ENCODE measurements at regions not wholly inside any gene's neighbourhood (a gene's known extent, or its start where the extent isn't known, plus 50 kb on each side); places are given as distances from the start of the nearest gene placed in this dataset.
A peak's percentile ranks its signal among the peaks of the same experiment; 100 is the strongest.

DNA sequence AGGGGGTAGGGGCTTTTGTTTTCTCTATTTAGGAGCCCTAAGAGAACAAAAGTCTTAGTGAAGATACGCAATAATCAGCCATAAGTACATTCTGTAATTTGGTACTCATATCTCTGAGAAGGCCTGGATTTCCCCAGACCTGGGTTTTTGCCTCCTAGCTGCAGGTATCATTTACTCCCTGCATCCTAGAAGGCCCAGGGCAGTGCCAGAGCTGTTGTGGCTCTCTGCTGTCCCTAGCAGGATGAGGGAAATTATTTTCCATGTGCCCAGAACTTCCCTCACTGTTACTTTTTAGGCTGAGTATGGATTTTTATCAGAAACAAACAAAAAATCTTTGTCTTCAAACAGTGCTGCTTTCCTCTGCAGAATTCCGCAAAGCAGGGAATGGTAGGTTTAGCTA, 192.5 kb upstream of the SYT1 start:
- no peaks in the 10 kb centered on the region for H3K36me3 ChIP-seq (replicated peaks; ENCODE audit: control insufficient read depth, insufficient read depth, low read length)
- no peak overlapping the region for H3K4me3 ChIP-seq (ENCODE audit: insufficient read depth, low read depth, low read length)
- DNase-seq, result no peak
- H3K27me3 ChIP-seq (ENCODE audit: control insufficient read depth, insufficient read depth, low read length), result no peaks in the 10 kb centered on the region

DNA sequence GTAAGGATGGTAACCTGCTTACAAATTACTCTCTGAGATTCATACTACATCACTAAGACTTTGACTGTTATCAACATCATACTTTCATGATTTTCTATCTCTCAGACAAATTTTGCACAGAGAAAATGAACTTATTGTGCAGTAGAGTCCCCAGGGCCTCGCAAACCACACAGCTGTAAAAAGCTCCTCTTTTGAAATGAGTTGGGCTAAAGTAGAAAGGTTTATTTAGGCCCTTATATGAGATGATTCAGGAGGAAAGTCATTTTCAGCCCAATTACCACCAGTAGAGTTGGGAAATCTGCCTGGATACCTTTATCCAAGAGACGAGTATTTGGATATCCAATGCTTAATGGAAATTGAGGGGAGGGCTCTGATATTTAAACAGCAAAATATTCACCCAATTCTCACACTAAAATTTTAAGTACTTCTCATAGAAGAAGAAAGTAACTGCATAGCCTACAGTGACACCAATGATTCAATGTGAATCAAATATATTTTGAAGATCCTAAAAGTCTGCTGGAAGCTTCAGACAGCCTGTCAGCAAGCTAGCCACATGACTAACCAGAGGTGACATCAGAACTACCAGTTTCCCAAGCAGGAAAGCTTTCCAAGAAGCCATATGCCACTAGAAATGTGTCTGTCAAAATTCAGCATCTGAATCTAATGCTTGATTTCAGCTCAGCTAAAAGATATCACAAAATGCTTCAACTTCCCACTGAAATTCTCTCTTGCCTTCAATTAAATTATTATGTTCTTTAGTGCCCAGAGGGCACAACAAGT, 190.1 kb upstream of the SYT1 start:
- no peak for DNase-seq
- no peaks in the 10 kb centered on the region for H3K36me3 ChIP-seq (replicated peaks; ENCODE audit: control insufficient read depth, insufficient read depth, low read length)
- no peak overlapping the region for H3K4me3 ChIP-seq (ENCODE audit: insufficient read depth, low read depth, low read length)
- H3K27me3 ChIP-seq (ENCODE audit: control insufficient read depth, insufficient read depth, low read length), result no peaks in the 10 kb centered on the region

DNA sequence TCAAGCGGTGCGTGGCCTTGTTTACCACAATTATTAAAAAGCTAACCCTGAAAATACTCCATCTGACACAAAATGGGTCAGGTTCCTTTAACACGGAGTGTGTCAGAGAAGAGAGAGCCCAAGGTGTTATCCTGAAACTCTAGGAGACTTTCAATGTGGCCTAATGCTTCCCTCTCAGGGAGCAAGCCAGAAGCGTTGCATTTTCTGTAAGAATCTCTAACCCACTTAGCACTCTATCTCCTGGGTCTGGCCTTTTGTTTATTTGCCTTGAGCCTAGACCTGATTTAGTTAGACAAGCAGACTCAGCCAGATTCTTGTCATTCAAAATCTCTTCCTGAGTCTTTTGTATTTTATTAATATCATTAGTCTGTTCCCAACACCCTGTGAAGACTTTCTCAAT, 184.0 kb upstream of the SYT1 start:
- no peaks in the 10 kb centered on the region for H3K36me3 ChIP-seq (replicated peaks; ENCODE audit: control insufficient read depth, insufficient read depth, low read length)
- H3K27me3 ChIP-seq (ENCODE audit: control insufficient read depth, insufficient read depth, low read length), result no peaks in the 10 kb centered on the region
- DNase-seq, result no peak
- H3K4me3 ChIP-seq (ENCODE audit: insufficient read depth, low read depth, low read length), result no peak overlapping the region

DNA sequence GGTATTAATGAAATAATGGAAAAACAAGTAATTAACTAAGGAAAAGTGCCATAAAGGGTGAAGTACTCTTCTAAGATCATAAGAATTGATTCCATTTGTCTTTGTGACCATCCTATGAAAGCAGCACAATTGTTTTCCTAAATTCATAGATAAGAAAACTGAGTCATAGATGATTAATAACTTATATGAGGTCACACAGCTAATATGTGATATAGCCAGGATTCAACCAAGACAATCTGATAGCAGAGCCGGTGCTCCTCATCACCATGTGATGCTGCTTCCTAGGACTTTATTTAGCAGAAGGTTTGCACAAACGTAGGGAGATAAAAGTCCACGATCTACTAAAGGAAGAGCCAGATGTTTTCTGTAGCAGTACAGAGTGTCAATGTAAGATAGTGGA, 181.5 kb upstream of the SYT1 start:
- H3K27me3 ChIP-seq (ENCODE audit: control insufficient read depth, insufficient read depth, low read length), result no peaks in the 10 kb centered on the region
- no peaks in the 10 kb centered on the region for H3K36me3 ChIP-seq (replicated peaks; ENCODE audit: control insufficient read depth, insufficient read depth, low read length)
- no peak overlapping the region for H3K4me3 ChIP-seq (ENCODE audit: insufficient read depth, low read depth, low read length)
- no peak for DNase-seq

DNA sequence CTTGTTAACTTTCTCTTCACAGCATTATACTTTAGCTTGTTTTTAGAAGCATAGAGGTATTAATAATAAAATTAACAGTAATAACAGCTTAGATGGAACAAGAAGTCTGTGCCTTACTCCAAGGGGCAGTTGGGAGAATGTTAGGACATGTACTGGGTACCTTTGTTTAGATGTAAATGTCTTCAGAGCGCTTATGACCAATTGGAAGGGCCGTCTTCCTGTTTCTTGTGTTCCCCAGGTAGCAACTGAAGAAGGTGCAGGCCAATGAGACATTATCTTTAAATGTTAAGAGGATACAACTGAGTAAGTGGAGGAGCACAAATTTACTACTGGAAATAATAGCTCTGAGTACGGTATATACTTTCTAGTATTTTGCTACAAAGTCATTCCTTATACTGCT, 180.9 kb upstream of the SYT1 start:
- DNase-seq, result no peak
- H3K4me3 ChIP-seq (ENCODE audit: insufficient read depth, low read depth, low read length), result no peak overlapping the region
- no peaks in the 10 kb centered on the region for H3K36me3 ChIP-seq (replicated peaks; ENCODE audit: control insufficient read depth, insufficient read depth, low read length)
- no peaks in the 10 kb centered on the region for H3K27me3 ChIP-seq (ENCODE audit: control insufficient read depth, insufficient read depth, low read length)

DNA sequence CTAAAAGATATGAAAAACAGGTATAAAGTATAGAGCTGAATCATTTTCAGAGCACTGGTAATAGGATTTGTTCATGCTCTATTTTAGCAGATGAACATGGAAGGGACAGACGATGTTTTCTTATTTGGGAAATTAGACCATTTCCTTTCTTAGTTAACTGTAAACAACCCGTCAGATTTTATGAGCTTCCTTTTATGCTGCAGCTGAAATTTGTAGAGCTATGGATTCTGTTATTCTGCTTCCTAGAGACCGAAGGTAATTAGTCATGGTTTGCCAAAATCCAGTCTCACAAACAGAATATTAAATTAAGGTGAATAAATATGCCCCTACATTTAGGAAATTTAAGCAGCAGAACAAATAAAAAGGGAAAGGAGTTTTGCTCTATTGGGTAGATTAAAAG, 180.2 kb upstream of the SYT1 start:
- H3K36me3 ChIP-seq (replicated peaks; ENCODE audit: control insufficient read depth, insufficient read depth, low read length), result no peaks in the 10 kb centered on the region
- no peak overlapping the region for H3K4me3 ChIP-seq (ENCODE audit: insufficient read depth, low read depth, low read length)

DNA sequence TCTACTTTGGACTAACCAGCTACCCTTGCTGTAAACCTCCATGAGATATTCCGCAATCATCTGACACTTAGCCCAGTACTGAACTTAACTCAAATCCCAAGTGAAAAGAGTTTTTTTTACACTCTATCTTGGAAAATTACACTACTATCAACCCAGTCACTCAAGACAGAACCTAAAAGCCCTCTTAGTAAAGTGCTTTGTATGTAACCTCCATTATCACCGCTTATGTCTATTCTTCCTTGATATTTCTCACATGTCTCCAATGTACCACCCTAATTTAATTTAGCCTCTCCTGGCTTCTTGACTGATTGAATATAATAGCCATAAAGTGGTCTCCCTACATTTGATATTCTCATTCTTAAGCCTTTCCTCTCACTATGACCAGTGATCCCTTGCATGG, 168.8 kb upstream of the SYT1 start:
- no peaks in the 10 kb centered on the region for H3K27me3 ChIP-seq (ENCODE audit: control insufficient read depth, insufficient read depth, low read length)
- no peaks in the 10 kb centered on the region for H3K36me3 ChIP-seq (replicated peaks; ENCODE audit: control insufficient read depth, insufficient read depth, low read length)
- no peak for DNase-seq
- H3K4me3 ChIP-seq (ENCODE audit: insufficient read depth, low read depth, low read length), result no peak overlapping the region

More for the DNA sequence above, 180.2 kb upstream of the SYT1 start:
- DNase-seq, result no peak
- H3K27me3 ChIP-seq (ENCODE audit: control insufficient read depth, insufficient read depth, low read length), result no peaks in the 10 kb centered on the region

DNA sequence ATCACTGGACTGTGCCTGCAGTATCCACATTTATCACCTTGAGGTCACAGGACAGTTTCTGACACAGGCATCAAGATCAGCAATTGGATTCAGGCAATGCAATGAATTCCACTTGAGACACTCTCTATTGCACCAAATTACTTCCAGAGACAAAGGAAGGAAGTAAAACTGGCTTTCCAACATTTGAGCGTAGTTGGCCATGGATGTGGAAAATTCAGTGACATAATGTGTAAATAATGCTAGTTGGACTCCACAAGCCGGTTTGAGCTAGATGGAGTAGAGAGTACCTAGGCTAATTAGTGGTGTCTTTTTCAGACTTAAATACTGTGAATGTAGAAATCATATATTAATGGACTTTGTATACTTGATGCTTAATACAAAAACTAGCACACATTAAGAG, 168.3 kb upstream of the SYT1 start:
- no peaks in the 10 kb centered on the region for H3K27me3 ChIP-seq (ENCODE audit: control insufficient read depth, insufficient read depth, low read length)

DNA sequence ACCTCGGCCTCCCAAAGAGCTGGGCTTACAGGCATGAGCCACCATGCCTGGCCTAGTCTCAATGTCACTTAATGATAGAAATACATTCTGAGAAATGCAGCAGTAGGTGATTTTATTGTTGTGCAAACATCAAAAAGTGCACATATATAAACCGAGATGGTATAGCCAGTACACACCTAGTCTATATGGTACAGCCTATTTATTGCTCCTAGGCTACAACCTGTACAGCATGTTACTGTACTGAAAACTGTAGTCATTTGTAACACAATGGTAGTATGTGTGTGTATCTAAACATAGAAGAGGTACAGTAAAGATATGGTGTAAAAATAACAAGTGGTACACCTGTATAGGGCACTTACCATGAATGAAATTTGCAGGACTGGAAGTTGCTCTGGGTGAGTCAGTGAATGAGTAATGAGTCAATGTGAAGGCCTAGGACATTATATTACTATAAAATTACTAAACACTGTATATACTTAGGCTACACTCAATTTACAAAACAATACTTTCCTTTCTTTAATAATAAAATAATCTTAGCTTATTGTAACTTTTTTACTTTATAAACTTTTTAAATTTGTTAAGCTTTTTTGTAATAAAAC, 166.7 kb upstream of the SYT1 start:
- no peaks in the 10 kb centered on the region for H3K27me3 ChIP-seq (ENCODE audit: control insufficient read depth, insufficient read depth, low read length)
- no peaks in the 10 kb centered on the region for H3K36me3 ChIP-seq (replicated peaks; ENCODE audit: control insufficient read depth, insufficient read depth, low read length)
- no peak for DNase-seq
- no peak overlapping the region for H3K4me3 ChIP-seq (ENCODE audit: insufficient read depth, low read depth, low read length)

More for the DNA sequence above, 168.3 kb upstream of the SYT1 start:
- Histone ChIP-seq H3K4me3 (ENCODE audit: insufficient read depth, low read depth, low read length) (no peak overlapping the region), H3K36me3 (replicated peaks; ENCODE audit: control insufficient read depth, insufficient read depth, low read length) (no peaks in the 10 kb centered on the region)
- DNase-seq, result no peak

DNA sequence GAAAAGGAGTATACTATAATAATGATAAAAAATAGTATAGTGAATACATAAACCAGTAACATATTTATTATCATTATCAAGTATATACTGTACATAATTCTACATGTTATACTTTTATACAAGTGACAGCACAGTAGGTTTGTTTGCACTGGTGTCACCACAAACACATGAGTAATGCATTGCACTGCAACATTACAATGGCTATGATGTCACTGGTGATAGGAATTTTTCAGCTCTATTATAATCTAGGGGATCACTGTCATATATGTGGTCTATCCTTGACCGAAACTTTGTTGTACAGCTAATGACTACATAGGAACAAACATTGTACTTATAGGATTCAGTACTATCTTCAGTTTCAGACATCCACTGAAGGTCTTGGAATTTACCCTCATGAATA, 165.8 kb upstream of the SYT1 start:
- no peak overlapping the region for H3K4me3 ChIP-seq (ENCODE audit: insufficient read depth, low read depth, low read length)
- no peaks in the 10 kb centered on the region for H3K27me3 ChIP-seq (ENCODE audit: control insufficient read depth, insufficient read depth, low read length)
- DNase-seq, result no peak
- no peaks in the 10 kb centered on the region for H3K36me3 ChIP-seq (replicated peaks; ENCODE audit: control insufficient read depth, insufficient read depth, low read length)

DNA sequence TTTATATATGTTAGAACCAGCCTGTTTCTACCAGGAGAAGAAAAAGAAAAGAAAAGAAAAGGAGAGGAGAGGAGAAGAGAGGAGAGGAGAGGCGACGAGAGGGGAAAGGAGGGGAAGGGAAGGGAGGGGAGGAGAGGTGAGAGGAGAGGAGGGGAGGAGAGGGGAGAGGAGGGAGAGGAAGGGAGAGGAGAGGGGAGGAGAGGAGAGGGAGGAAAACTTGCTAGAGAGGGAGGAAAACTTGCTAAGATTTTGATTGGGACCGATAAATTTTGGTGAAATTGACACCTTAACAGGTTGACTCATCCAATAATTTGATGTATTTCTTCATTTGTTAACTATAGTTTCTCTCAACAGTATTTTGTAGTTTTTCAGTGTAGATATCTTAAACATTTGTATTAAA, 164.0 kb upstream of the SYT1 start:
- no peak for DNase-seq
- Histone ChIP-seq H3K36me3 (replicated peaks; ENCODE audit: control insufficient read depth, insufficient read depth, low read length) (no peaks in the 10 kb centered on the region), H3K4me3 (ENCODE audit: insufficient read depth, low read depth, low read length) (no peak overlapping the region), H3K27me3 (ENCODE audit: control insufficient read depth, insufficient read depth, low read length) (no peaks in the 10 kb centered on the region)

DNA sequence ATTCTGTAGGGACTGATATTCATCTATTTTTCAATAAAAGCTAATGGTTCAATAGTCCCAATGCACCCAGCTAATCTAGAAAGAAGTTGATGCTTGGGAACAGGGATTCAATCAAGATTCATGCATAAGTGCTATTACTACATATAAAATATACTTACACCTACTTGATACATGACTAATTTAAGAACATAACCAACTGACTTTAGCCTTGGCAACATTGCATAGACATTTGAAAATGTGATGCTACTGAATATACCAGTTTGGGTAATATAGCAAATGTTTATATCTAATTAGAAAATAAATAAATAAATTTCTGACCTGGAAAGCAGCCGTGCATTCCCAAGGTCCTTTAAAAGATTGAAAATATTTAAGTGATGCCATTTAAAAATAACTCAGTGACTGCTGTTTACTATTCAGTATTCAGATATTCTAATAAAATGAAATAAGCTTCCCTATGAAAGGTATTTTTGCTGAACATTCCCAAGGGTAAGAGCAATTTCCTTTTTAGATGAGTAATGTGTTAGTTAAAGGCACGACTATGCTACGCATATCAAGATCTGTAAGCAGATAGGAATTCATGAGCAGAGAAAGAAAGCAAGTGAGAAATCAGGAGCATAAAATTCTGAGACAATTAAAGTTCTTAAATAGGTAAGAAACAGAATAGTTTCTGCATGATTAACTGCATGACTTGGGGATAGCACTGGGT, 160.6 kb upstream of the SYT1 start:
- DNase-seq, result no peak
- no peaks in the 10 kb centered on the region for H3K27me3 ChIP-seq (ENCODE audit: control insufficient read depth, insufficient read depth, low read length)
- no peak overlapping the region for H3K4me3 ChIP-seq (ENCODE audit: insufficient read depth, low read depth, low read length)
- H3K36me3 ChIP-seq (replicated peaks; ENCODE audit: control insufficient read depth, insufficient read depth, low read length), result no peaks in the 10 kb centered on the region

DNA sequence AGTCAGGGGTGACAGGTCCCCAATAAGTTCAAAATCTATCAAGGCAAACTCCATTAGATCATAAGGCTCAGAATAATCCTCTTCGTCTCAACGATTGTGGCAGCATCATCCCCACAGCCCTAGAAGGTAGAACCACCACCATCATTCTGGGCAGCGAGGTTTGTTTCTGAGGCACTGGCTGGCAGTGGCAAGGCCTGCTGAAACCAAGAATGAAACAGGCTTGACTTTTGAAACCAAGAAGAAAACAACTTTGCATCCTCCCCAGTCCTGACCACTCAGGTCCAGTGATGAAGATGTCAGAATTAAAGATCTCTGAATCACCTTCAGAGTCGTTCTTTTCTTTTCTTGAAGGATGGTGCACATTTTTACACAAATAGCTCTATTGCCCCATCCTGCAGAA, 152.6 kb upstream of the SYT1 start:
- no peaks in the 10 kb centered on the region for H3K36me3 ChIP-seq (replicated peaks; ENCODE audit: control insufficient read depth, insufficient read depth, low read length)
- no peak for DNase-seq
- no peaks in the 10 kb centered on the region; the same call in 1 of the 2 replicates for H3K27me3 ChIP-seq (ENCODE audit: control insufficient read depth, insufficient read depth, low read length)
- no peak overlapping the region for H3K4me3 ChIP-seq (ENCODE audit: insufficient read depth, low read depth, low read length)

DNA sequence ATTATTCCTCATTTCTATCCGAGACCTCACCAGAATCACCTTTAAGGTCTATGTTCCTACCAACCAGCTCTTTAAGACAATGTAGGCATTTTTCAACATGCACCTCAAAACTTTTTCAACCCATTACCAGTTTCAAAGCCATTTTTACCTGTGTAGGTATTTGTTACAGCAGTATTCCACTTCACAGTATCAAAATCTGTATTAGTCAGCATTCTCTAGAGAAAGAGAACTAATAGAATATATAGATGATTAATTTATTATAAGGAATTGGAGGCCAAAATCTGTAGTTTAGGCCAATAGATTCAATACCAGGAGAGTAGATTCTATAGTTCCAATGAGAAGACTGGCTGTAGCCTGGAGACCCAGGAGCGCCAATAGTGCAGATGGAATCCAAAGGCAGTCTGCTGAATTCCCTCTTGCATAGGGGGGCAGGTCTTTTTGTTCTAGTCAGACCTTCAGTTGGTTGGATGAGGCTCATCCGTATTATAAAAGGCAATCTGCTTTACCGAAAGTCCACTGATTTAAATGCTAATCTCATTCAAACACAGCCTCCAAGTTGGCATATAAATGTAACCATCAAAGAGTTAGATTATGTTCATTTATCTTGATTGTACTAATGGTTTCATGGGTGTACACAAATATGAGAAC, 151.6 kb upstream of the SYT1 start:
- no peaks in the 10 kb centered on the region for H3K36me3 ChIP-seq (replicated peaks; ENCODE audit: control insufficient read depth, insufficient read depth, low read length)
- no peak overlapping the region for H3K4me3 ChIP-seq (ENCODE audit: insufficient read depth, low read depth, low read length)
- DNase-seq, result peak; percentile 24
- no peaks in the 10 kb centered on the region; the same call in 1 of the 2 replicates for H3K27me3 ChIP-seq (ENCODE audit: control insufficient read depth, insufficient read depth, low read length)

DNA sequence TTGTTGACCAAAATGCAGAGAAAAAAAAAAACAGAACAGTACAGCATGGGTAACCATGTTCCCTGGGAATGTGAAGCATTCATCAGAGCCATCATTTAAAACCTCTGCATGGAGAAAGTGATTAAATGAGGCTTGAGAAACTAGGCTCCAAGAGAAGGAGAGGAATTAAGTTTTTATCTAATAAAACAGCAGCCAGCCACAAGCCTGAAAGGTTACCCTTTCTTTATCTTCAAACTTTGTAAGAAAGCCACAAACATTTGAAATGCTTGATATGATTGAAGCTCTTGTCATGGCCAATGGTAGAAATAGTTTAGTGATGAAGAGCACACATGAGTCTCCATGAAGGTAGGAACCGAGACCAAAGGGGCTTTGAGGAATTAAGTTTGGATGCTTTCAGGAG, 144.9 kb upstream of the SYT1 start:
- no peak for DNase-seq
- no peak overlapping the region for H3K4me3 ChIP-seq (ENCODE audit: insufficient read depth, low read depth, low read length)
- no peaks in the 10 kb centered on the region for H3K36me3 ChIP-seq (replicated peaks; ENCODE audit: control insufficient read depth, insufficient read depth, low read length)
- H3K27me3 ChIP-seq (ENCODE audit: control insufficient read depth, insufficient read depth, low read length), result no peaks in the 10 kb centered on the region
